ENCODE measurements at regions not wholly inside any gene's neighbourhood (a gene's known extent, or its start where the extent isn't known, plus 50 kb on each side); places are given as distances from the start of the nearest gene placed in this dataset.
"Not testable (repeated sequence)": the region's sequence is repeated elsewhere in the genome, so short reads cannot be mapped to it uniquely, and the experiment has no call there.

GRCh38 chr16:86945166-86945900 is 367.0 kb downstream of the FOXL1 start:
- no peak for DNase-seq

GRCh38 chr16:86946396-86946795 is 368.0 kb downstream of the FOXL1 start:
- no peak for DNase-seq

GRCh38 chr16:86946981-86947380 is 368.6 kb downstream of the FOXL1 start:
- no peak for DNase-seq

- DNase-seq, result no peak
Measured at GRCh38 chr16:86948046-86948445, 369.1 kb downstream of the C16orf95 start.

GRCh38 chr16:86949116-86949515 is 368.1 kb downstream of the C16orf95 start:
- no peak for DNase-seq

- DNase-seq, result no peak
Measured at GRCh38 chr16:86949630-86950029, 367.6 kb downstream of the C16orf95 start.

GRCh38 chr16:86951041-86951822 is 366.0 kb downstream of the C16orf95 start:
- DNase-seq, result no peak

GRCh38 chr16:86951831-86952598 is 365.2 kb downstream of the C16orf95 start:
- DNase-seq, result no peak

- no peak for DNase-seq
Measured at GRCh38 chr16:86952769-86953168, 364.4 kb downstream of the C16orf95 start.

- DNase-seq, result no peak
Measured at GRCh38 chr16:86953631-86954391, 363.4 kb downstream of the C16orf95 start.

GRCh38 chr16:86955136-86955855 is 361.9 kb downstream of the C16orf95 start:
- DNase-seq, result no peak

GRCh38 chr16:86956437-86956836 is 360.8 kb downstream of the C16orf95 start:
- DNase-seq, result no peak

GRCh38 chr16:86957662-86958198 is 359.5 kb downstream of the C16orf95 start:
- not testable (repeated sequence) for DNase-seq

GRCh38 chr16:86958423-86958822 is 358.8 kb downstream of the C16orf95 start:
- DNase-seq, result no peak

GRCh38 chr16:86959091-86959651 is 358.0 kb downstream of the C16orf95 start:
- no peak for DNase-seq

- DNase-seq, result no peak
Measured at GRCh38 chr16:86959729-86960128, 357.5 kb downstream of the C16orf95 start.

- no peak for DNase-seq
Measured at GRCh38 chr16:86960266-86960665, 356.9 kb downstream of the C16orf95 start.

- DNase-seq, result no peak
Measured at GRCh38 chr16:86961171-86961601, 356.0 kb downstream of the C16orf95 start.

GRCh38 chr16:86962259-86962658 is 354.9 kb downstream of the C16orf95 start:
- DNase-seq, result no peak

GRCh38 chr16:86962913-86963312 is 354.3 kb downstream of the C16orf95 start:
- DNase-seq, result no peak

Measured in COR-L47 (cell line).